ENCODE measurements at regions not wholly inside any gene's neighbourhood (a gene's known extent, or its start where the extent isn't known, plus 50 kb on each side); places are given as distances from the start of the nearest gene placed in this dataset.

DNA sequence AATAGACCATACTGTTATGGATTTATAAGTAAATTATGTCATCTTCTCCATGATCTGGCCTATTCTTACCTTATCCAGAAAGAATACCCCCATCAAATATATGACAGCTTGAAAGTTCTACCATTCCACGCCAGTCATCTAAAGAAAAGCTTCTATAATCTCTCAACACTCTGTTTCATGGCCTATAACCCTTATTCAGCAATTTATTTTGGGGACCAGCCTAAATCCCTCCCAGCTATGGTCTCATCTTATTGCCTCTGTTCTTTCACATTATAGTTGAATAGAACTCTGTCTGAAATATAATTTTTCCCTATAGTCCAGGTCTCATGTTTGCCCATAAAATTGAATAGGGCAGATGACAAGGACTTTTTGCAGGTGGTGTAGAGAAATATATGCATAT lies 2387.6 kb upstream of the WWC1 start:
- no peaks in the 10 kb centered on the region for H3K27me3 ChIP-seq (ENCODE audit: control insufficient read depth, insufficient read depth, low read length)
- H3K4me3 ChIP-seq (ENCODE audit: low read length), result no peak overlapping the region
- DNase-seq, result no peak
- WGBS (ENCODE audit: insufficient coverage, low lambda C conversion rate), result no CpG with 5 or more reads among the region's 1 CpG
- no peaks in the 10 kb centered on the region for H3K4me1 ChIP-seq (ENCODE audit: control insufficient read depth, insufficient read depth, low read length)
- no peaks in the 10 kb centered on the region for H3K9me3 ChIP-seq (ENCODE audit: control insufficient read depth, low read depth, low read length)
- no peak overlapping the region for H3K27ac ChIP-seq (ENCODE audit: low read length)
- H3K36me3 ChIP-seq (ENCODE audit: control insufficient read depth, insufficient read depth, low read length), result no peaks in the 10 kb centered on the region

DNA sequence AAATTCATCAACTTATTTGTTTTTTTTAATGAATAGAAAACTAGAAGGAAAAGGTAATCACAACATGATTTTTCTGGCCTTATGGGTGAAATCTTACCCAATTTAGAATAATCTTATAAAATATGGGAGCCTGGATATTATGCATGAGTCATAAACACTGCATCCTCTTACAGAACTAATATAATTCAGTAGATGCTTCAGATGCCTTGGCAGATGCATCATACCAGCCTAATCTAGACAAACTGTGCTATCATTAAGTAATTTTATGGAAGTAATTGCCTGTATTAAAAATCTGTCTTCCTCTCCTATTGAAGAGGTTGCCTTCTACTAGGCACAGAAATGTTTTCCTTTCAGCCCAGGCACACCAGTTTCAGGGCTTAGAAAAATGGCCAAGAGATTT lies 2384.6 kb upstream of the WWC1 start:
- H3K4me1 ChIP-seq (ENCODE audit: control insufficient read depth, insufficient read depth, low read length), result no peaks in the 10 kb centered on the region
- no peaks in the 10 kb centered on the region for H3K36me3 ChIP-seq (ENCODE audit: control insufficient read depth, insufficient read depth, low read length)
- H3K9me3 ChIP-seq (ENCODE audit: control insufficient read depth, low read depth, low read length), result no peaks in the 10 kb centered on the region
- H3K27ac ChIP-seq (ENCODE audit: low read length), result no peak overlapping the region
- H3K4me3 ChIP-seq (ENCODE audit: low read length), result no peak overlapping the region
- no peak for DNase-seq
- no peaks in the 10 kb centered on the region for H3K27me3 ChIP-seq (ENCODE audit: control insufficient read depth, insufficient read depth, low read length)

GRCh38 chr5:165913059-165913458 lies 2378.4 kb upstream of the WWC1 start:
- no peaks in the 10 kb centered on the region for H3K27me3 ChIP-seq (ENCODE audit: control insufficient read depth, insufficient read depth, low read length)
- WGBS (ENCODE audit: insufficient coverage, low lambda C conversion rate), result 59% methylated on average over 2 of the region's 2 CpGs
- no peaks in the 10 kb centered on the region for H3K4me1 ChIP-seq (ENCODE audit: control insufficient read depth, insufficient read depth, low read length)
- no peaks in the 10 kb centered on the region for H3K9me3 ChIP-seq (ENCODE audit: control insufficient read depth, low read depth, low read length)
- H3K4me3 ChIP-seq (ENCODE audit: low read length), result no peak overlapping the region
- no peaks in the 10 kb centered on the region for H3K36me3 ChIP-seq (ENCODE audit: control insufficient read depth, insufficient read depth, low read length)
- no peak overlapping the region for H3K27ac ChIP-seq (ENCODE audit: low read length)
- no peak for DNase-seq

GRCh38 chr5:165914456-165914855 lies 2377.0 kb upstream of the WWC1 start:
- Histone ChIP-seq H3K27ac (ENCODE audit: low read length) (no peak overlapping the region), H3K4me1 (ENCODE audit: control insufficient read depth, insufficient read depth, low read length) (no peaks in the 10 kb centered on the region), H3K27me3 (ENCODE audit: control insufficient read depth, insufficient read depth, low read length) (no peaks in the 10 kb centered on the region), H3K4me3 (ENCODE audit: low read length) (no peak overlapping the region), H3K36me3 (ENCODE audit: control insufficient read depth, insufficient read depth, low read length) (no peaks in the 10 kb centered on the region), H3K9me3 (ENCODE audit: control insufficient read depth, low read depth, low read length) (peaks cover 4% of the 10 kb centered on the region)
- 98% methylated on average over 5 of the region's 6 CpGs for WGBS (ENCODE audit: insufficient coverage, low lambda C conversion rate)
- no peak for DNase-seq

GRCh38 chr5:165919196-165919595 lies 2372.2 kb upstream of the WWC1 start:
- Histone ChIP-seq H3K27me3 (ENCODE audit: control insufficient read depth, insufficient read depth, low read length) (no peaks in the 10 kb centered on the region), H3K9me3 (ENCODE audit: control insufficient read depth, low read depth, low read length) (peaks cover 4% of the 10 kb centered on the region), H3K36me3 (ENCODE audit: control insufficient read depth, insufficient read depth, low read length) (no peaks in the 10 kb centered on the region), H3K4me3 (ENCODE audit: low read length) (no peak overlapping the region), H3K27ac (ENCODE audit: low read length) (no peak overlapping the region), H3K4me1 (ENCODE audit: control insufficient read depth, insufficient read depth, low read length) (no peaks in the 10 kb centered on the region)
- no peak for DNase-seq
- no CpG with 5 or more reads among the region's 20 CpGs for WGBS (ENCODE audit: insufficient coverage, low lambda C conversion rate)

GRCh38 chr5:165920655-165921054 lies 2370.8 kb upstream of the WWC1 start:
- no peak for DNase-seq
- Histone ChIP-seq H3K9me3 (ENCODE audit: control insufficient read depth, low read depth, low read length) (peaks cover 4% of the 10 kb centered on the region), H3K4me1 (ENCODE audit: control insufficient read depth, insufficient read depth, low read length) (no peaks in the 10 kb centered on the region), H3K27ac (ENCODE audit: low read length) (no peak overlapping the region), H3K36me3 (ENCODE audit: control insufficient read depth, insufficient read depth, low read length) (no peaks in the 10 kb centered on the region), H3K27me3 (ENCODE audit: control insufficient read depth, insufficient read depth, low read length) (no peaks in the 10 kb centered on the region), H3K4me3 (ENCODE audit: low read length) (no peak overlapping the region)
- no CpG with 5 or more reads among the region's 1 CpG for WGBS (ENCODE audit: insufficient coverage, low lambda C conversion rate)

DNA sequence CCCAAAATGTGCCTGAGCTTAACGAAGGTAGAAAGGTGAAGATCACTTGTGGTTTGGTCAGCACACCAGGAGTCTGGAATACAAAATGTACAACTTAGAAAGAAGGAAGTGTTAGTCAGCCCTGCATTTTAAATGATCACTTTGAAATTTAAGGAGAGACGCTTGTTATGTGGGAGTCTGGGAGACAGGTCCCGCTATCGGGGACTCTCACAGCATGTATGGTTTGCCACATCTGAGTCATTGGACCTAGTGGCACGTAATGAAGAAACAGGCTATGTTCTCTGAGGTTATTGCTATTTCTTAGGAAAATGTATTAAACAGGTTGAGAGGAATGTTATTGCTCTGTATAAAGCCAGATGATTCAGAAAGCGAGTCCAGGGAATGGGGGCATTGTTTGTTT lies 2362.5 kb upstream of the WWC1 start:
- Histone ChIP-seq H3K36me3 (ENCODE audit: control insufficient read depth, insufficient read depth, low read length) (no peaks in the 10 kb centered on the region), H3K9me3 (ENCODE audit: control insufficient read depth, low read depth, low read length) (no peaks in the 10 kb centered on the region), H3K4me3 (ENCODE audit: low read length) (no peak overlapping the region), H3K27me3 (ENCODE audit: control insufficient read depth, insufficient read depth, low read length) (no peaks in the 10 kb centered on the region), H3K4me1 (ENCODE audit: control insufficient read depth, insufficient read depth, low read length) (no peaks in the 10 kb centered on the region), H3K27ac (ENCODE audit: low read length) (no peak overlapping the region)
- WGBS (ENCODE audit: insufficient coverage, low lambda C conversion rate), result 71% methylated on average over 1 of the region's 6 CpGs
- peak in 1 of 2 donors; percentile 2 for DNase-seq

GRCh38 chr5:165940541-165940940 lies 2350.9 kb upstream of the WWC1 start:
- H3K27me3 ChIP-seq (ENCODE audit: control insufficient read depth, insufficient read depth, low read length), result no peaks in the 10 kb centered on the region
- no peak for DNase-seq
- no peaks in the 10 kb centered on the region for H3K36me3 ChIP-seq (ENCODE audit: control insufficient read depth, insufficient read depth, low read length)
- no peak overlapping the region for H3K4me3 ChIP-seq (ENCODE audit: low read length)
- no peak overlapping the region for H3K27ac ChIP-seq (ENCODE audit: low read length)
- no peaks in the 10 kb centered on the region for H3K4me1 ChIP-seq (ENCODE audit: control insufficient read depth, insufficient read depth, low read length)
- no peaks in the 10 kb centered on the region for H3K9me3 ChIP-seq (ENCODE audit: control insufficient read depth, low read depth, low read length)
- WGBS (ENCODE audit: insufficient coverage, low lambda C conversion rate), result 75% methylated on average over 2 of the region's 4 CpGs

GRCh38 chr5:165956854-165957253 lies 2334.6 kb upstream of the WWC1 start:
- no peak for DNase-seq
- H3K27ac ChIP-seq (ENCODE audit: low read length), result no peak overlapping the region
- no CpG with 5 or more reads among the region's 2 CpGs for WGBS (ENCODE audit: insufficient coverage, low lambda C conversion rate)
- H3K36me3 ChIP-seq (ENCODE audit: control insufficient read depth, insufficient read depth, low read length), result no peaks in the 10 kb centered on the region
- H3K27me3 ChIP-seq (ENCODE audit: control insufficient read depth, insufficient read depth, low read length), result no peaks in the 10 kb centered on the region
- no peak overlapping the region for H3K4me3 ChIP-seq (ENCODE audit: low read length)
- no peaks in the 10 kb centered on the region for H3K9me3 ChIP-seq (ENCODE audit: control insufficient read depth, low read depth, low read length)
- no peaks in the 10 kb centered on the region for H3K4me1 ChIP-seq (ENCODE audit: control insufficient read depth, insufficient read depth, low read length)

- Histone ChIP-seq H3K4me3 (ENCODE audit: low read length) (no peak overlapping the region), H3K27ac (ENCODE audit: low read length) (no peak overlapping the region), H3K27me3 (ENCODE audit: control insufficient read depth, insufficient read depth, low read length) (no peaks in the 10 kb centered on the region), H3K9me3 (ENCODE audit: control insufficient read depth, low read depth, low read length) (no peaks in the 10 kb centered on the region), H3K36me3 (ENCODE audit: control insufficient read depth, insufficient read depth, low read length) (no peaks in the 10 kb centered on the region), H3K4me1 (ENCODE audit: control insufficient read depth, insufficient read depth, low read length) (no peaks in the 10 kb centered on the region)
- no peak for DNase-seq
- WGBS (ENCODE audit: insufficient coverage, low lambda C conversion rate), result 92% methylated on average over 2 of the region's 2 CpGs
Measured at GRCh38 chr5:165981671-165982070, 2309.8 kb upstream of the WWC1 start.

- peak in 1 of 2 donors; percentile 14 for DNase-seq
- no peaks in the 10 kb centered on the region for H3K36me3 ChIP-seq (ENCODE audit: control insufficient read depth, insufficient read depth, low read length)
- 100% methylated on average over 1 of the region's 13 CpGs for WGBS (ENCODE audit: insufficient coverage, low lambda C conversion rate)
- H3K4me3 ChIP-seq (ENCODE audit: low read length), result no peak overlapping the region
- no peaks in the 10 kb centered on the region for H3K27me3 ChIP-seq (ENCODE audit: control insufficient read depth, insufficient read depth, low read length)
- H3K27ac ChIP-seq (ENCODE audit: low read length), result no peak overlapping the region
- no peaks in the 10 kb centered on the region for H3K4me1 ChIP-seq (ENCODE audit: control insufficient read depth, insufficient read depth, low read length)
- H3K9me3 ChIP-seq (ENCODE audit: control insufficient read depth, low read depth, low read length), result no peaks in the 10 kb centered on the region
Measured at GRCh38 chr5:165996201-165996875, 2295.1 kb upstream of the WWC1 start.
